M059J (cell line): ENCODE measurements at regions not wholly inside any gene's neighbourhood (a gene's known extent, or its start where the extent isn't known, plus 50 kb on each side); places are given as distances from the start of the nearest gene placed in this dataset.
"Not testable (repeated sequence)": the region's sequence is repeated elsewhere in the genome, so short reads cannot be mapped to it uniquely, and the experiment has no call there.

Experiments
- DNase-seq: peaks from one replicate; pipeline ENCODE4 v3.0.0-alpha.2; 2012; ENCODE audit warnings: low read depth

DNA sequence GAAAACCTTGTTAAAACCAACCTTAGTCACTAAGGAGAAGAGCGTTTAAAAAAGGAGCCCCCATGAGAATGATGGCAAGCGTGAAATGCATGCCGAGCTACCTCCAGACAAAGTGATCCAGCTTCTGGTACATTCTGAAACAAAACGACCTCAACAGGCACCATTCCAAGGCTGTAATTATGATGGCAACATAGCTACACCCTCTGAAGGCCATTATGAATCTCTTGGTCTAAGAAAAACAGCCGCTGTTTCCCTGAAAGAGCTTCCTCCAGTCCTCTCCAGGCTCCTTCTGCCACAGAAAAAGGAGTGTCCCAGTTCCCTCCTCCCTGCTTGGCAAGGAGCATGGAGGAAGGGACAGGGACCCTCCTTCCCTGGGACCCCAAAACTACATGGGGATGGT, 50.0 kb upstream of the ABLIM1 start:
- DNase-seq = no peak

DNA sequence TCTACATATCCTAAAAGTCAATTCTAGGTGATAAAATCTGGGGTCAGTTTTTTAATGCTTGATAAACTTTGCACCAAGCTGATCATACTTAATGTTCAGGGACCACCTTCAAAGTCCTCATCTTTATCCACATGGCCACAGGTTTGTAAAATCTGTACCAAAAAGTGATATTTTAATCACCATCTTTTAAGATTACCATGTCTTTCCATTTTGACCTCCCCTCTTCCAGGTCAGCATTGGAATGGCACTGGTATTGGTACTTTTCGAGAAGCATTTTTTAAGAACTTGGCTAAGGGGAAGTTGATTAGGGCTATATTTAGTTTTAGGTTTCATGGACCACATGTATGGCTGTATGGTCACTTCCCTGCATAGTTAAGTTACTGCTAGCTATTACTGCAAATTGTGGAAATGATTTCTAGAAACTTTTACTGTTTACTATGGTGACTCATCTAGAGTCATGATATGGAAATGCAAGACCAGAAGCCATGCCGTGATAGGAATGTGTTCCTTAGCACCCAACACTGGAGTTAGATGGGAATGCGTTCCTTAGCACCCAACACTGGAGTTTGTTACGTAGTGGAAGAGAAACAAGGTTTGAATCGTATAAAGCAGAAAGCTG, 50.8 kb upstream of the ABLIM1 start:
- DNase-seq = peak; percentile 81

DNA sequence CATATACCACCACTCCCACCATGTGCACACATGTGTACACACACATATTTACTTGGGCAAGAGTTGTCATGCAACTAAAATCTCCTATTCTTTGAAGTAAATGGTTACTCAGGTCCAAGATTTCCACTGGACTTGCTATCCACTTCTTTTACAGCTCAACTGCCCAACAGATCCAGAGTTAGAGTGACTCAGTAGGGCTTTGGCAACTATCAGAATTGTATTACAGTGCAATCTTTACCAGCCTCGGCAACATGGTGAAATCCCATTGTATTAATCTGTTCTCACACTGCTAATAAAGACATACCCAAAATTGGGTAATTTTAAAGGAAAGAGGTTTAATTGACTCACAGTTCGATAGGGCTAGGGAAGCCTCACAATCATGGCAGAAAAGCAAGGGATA, 51.9 kb upstream of the ABLIM1 start:
- DNase-seq = peak; percentile 63

DNA sequence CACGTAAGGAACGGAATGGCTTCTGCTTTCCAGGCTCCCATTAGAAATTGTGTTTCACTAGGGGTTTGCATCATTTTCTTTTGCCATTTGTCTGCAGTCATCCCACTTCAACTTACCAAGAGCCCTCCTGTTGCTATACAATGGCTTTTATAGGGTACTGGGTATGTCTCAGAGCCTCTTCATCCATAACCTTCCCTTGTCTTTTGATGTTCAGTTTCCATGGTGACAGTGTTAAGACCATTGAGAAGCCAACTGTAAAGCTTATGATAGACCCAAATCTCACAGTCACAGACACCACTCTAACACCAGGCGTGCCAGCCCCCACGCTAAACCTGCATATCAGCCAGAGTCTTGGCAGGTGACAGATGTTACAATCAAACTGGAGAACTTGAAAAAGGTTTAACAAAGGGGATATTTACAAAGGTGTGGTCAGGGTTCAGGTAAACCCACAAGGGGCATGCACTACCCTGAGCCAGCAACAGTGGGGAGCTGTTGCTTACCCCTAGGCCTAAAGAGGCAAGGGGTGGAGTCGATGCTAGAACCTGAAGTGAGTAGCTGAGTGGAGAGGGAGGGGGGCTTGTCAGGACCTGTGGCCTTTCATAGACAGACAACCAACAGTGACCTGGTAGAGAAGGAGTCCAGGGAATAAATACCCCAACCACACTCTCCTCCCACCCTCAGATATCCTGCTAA, 53.2 kb upstream of the ABLIM1 start:
- no peak for DNase-seq

DNA sequence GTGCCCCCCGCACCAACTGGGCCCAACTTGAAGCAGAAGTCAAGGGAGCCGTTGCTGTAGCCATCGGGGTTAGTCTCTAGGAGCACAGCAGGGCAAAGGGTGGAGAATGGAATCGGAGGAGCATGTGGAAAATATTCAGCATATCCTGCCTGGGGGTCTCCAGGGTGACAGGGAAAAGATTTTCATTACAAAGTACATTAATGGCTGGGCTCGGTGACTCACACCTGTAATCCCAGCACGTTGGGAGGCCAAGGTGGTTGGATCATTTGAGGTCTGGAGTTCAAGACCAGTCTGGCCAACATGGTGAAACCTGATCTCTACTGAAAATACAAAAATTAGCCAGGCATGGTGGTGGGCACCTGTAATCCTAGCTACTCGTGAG, 53.8 kb upstream of the ABLIM1 start:
- peak; percentile 67 for DNase-seq

DNA sequence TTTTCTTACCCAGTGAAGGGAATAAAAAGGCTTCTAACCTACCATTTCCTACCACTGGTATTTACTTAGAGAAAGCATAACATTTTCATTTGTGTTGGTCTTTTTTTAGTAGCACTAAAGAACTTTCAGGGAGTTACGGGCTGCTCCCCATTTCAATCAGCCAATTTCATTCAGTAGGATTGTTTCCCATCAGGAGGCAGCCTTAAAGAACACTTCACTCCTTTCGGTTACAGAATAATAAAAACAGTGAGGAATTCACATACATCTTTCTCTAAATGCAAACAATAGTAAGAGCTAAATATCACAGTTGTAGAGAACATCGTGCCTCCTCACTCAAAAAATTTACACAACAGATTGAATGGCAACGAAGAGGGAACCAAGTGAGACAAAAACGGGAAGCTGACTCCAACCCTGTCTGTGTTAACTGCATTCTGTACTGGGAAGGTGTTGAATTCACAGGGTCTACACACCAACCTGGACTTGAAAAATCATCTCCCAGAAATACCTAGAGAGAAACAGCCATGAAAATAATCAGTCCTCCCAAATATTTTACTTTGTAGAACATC, 55.5 kb upstream of the ABLIM1 start:
- no peak for DNase-seq

DNA sequence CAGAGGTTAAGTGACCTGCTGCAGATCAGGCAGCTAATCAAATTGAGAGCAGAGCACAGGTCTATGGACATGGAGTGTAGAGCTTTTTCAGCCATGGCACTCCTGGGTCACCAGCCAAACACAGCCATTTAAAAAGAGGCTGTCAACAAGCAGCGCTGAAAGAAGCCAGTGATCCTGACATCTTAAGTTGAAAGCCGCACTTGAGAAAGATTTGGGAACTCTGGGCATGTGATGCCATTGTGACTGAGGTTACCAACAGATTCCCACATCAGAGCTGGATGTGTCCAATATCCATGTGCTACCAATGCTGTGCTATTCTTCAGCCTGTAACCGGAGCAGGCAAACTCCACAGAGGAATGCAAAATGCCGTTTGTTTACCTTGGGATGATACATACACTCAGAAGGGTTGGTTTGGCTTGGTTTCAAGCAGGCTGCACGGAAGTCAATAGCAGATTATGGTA, 56.2 kb upstream of the ABLIM1 start:
- peak; percentile 91 for DNase-seq

DNA sequence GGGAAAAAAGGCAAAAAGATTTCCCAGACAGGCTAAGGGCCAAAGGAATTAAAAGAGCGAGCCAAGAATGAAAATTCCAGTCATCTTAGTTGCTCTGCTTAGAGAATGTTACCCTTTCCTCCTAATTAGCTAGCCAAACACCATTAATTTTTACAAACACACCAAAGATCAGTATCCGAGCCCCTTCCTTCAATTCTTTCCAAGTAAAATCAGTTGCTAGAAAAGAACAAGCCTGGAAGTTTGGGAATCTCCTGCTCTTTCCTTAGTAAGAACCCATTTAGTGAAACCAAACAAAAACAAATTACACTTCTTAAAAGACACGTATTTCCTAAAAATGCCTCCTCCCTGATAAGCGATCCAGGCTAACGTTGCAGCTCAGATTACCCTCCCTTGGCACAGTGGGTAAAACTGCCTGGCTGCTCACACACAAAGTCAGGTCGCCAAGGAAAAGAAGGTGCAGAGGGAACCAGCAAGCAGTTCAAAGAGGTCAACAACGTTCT, 57.1 kb upstream of the ABLIM1 start:
- DNase-seq = peak; percentile 75

DNA sequence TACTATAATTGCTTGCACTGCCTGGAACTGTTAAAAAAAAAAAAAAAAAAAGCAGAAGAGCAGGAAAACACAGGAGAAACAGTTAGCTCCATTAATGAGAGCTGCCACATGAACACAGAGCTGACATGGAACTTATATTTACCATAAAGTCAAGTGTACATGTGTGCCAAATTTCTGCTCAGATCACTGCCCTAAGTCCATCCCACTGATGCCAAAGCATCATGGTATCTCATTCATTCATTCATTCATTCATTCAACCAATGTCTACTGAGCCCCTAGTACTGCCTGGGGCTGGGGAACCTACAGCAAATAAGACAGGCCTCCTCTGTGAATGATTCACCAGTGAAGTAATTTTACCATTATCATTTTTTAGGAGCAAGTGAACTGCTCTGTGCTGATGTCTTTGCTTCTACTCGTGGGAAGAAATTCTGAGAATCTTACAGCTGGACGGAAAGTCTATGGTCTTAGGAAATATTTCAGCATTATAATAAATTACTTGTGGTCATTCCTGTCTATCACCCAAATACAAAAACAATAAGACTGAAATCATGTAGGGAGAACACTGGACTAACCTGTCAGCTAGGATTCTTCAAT, 58.8 kb upstream of the ABLIM1 start:
- DNase-seq = peak; percentile 23

DNA sequence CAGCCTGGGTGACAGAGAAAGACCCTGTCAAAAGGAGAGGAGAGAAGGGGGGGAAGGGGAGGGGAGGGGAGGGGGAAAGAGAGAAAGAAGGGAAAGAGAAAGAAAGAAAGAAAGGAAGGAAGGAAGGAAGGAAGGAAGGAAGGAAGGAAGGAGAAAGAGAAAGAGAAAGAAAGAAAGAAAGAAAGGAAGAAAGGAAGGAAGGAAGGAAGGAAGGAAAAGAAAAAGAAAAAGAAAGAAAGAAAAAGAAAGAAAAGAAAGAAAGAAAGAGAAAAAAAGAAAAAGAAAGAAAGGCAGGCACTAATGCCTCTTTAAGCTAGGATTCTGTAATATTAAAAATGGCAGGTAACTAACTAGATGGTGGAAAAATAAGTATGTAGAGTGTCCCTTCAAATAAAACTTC, 59.8 kb upstream of the ABLIM1 start:
- not testable (repeated sequence) for DNase-seq

DNA sequence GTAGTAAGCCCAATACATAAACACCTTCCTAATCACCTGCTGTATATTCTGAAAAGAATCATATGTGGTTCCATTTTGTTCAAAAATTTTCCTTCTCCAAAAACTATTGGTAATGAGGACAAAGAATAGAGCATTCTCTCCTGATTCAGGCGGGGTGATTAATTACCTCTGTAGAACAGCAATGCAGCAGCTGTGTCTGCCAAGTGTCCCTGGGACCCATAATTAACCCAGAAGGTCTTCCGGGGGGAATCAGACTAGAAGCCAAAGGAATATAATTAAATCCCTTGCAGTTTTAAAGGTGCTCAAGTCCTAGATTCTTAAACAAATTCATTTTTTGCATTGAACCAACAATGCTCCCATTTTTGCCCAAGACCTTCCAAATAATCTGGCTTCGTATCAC, 60.3 kb upstream of the ABLIM1 start:
- DNase-seq = no peak

DNA sequence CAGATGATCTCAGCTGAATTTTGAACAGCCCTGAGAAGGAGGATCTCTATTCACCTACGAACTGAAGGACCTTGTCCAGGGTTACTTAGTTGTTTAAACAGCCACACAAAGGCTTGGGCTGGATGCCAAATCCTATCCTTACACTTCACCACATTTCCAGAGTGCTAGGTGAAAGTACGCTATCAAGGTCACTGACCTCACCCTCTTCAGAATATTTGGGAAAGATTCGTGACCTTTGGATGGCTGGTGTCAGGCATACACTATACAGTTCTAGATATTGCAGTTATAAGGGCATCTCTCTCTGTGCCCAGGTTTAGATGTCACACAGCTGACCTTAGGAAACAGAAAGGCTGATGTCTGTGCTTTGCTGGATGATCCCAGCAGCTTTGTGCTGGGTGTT, 61.2 kb upstream of the ABLIM1 start:
- no peak for DNase-seq

DNA sequence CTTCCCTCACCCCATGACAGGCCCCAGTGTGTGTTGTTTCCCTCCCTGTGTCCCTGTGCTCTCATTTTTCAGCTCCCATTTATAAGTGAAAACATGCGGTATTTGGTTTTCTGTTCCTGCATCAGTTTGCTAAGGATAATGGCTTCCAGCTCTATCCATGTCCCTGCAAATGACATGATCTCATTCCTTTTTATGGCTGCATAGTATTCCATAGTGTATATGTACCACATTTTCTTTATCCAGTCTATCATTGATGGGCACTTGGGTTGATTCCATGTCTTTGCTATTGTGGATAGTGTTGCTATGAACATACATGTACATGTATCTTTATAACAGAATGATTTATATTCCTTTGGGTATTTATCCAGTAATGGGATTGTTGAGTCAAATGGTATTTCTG, 61.9 kb upstream of the ABLIM1 start:
- DNase-seq = not testable (repeated sequence)

DNA sequence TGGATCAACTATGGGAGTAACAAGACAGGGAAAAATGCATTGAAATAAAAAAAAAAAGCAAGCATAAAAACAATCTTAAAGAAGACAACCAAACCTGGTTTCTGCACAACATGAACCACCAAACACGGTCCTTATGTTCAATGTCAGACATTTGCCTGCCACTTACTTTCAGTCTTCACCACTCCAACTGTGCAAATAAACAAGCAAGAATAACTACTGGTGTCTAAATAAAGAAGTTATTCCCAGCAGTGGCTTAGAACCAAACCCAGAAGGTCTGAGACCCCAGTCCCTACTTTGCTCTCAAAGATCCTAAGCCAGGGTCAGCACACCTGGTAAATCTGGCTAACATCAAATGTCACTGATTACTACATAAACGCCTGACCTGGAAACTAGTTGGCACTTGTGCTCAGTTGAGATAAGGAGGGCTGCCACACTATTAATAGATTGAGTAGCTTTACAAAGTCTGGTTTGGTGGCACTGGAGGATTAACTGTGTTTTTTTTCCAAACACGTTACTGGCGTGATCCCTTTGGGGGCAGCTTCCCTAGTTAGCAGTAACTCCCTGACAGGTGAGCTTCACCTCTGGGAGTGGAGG, 62.7 kb upstream of the ABLIM1 start:
- DNase-seq = no peak

DNA sequence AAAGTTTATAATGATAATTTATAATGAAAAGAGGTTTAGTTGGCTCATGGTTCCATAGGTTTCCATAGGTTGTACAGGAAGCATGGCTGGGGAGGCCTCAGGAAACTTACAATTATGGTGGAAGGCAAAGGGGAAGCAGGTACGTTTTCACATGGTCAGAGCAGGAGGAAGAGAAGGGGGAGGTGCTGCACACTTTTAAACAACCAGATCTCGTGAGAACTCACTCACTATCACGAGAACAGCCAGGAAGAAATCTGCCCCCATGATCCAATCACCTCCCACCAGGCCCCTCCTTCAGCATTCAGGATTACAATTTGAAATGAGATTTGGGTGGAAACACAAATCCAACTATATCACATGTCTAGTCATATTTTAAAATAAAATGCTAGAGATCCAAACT, 64.1 kb upstream of the ABLIM1 start:
- DNase-seq = not testable (repeated sequence)

DNA sequence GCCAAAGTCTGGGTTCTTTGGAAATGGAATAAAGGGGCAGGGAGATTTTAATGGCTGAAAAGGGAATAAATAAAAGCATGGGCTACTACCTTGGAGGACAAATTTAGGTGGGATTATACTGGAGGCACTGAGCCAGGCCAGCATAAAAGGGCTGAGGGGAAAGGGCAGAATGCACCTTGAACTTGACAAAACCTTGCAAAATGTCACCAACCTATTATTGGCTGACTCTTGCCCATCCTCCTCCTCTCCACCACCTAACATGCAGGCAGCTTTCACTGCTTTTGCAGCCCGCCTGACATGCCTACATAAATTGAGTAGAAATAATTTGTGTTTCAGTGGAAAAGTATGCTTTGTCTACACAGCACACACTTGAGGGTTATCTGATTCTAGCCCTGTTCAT, 65.3 kb upstream of the ABLIM1 start:
- no peak for DNase-seq

DNA sequence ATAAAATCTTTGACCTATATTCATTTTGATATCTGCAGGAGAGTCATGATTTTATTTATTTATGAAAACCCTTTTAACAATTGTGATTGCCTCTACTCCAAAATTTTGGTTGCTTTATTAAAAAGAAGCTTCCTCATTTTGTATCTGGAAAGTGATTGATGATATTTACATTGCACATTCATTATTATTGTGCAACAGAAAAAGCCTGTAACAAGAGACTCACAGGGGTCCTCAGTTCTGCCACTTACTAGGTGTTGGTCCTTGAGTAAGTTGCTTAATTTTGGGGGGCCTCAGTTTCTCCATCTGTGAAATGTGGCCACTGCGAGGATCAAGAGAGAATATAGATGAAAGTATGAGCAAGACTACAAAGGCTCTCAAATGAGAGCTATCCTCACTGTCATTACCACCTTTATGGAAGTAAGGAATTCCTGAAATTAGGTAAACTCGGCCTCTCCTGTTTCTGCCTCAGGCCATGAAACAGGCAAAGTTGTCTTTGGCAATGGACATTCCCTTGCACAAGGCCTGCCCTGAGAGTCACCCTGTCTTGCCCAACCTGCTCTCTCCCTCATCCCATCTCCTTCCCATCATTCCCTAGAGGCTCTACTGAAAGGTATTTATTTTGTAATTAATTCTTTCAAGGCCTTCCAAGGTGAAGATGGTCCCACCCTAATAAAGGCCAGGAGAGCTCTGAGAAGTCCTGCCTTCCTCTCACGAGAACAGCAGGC, 66.1 kb upstream of the ABLIM1 start:
- peak; percentile 36 for DNase-seq

DNA sequence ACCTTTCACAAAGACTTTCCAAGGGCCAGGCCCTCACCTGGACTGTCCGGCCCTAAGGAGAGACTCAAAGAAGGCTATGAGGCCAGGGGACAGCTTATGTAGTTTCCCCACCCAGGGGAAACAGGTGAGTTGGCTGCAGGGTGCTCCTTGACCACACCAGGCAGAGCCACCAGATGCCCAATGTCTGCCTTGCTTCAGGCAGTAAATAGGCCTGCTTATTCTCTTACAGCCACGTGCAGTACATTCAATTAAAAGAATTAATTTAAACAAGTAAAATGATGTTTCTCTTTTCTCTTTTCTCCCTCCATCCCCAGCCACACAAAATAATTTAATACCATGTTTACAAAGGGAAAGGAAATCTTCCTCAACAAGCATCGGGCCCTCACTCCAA, 66.6 kb upstream of the ABLIM1 start:
- DNase-seq = no peak

DNA sequence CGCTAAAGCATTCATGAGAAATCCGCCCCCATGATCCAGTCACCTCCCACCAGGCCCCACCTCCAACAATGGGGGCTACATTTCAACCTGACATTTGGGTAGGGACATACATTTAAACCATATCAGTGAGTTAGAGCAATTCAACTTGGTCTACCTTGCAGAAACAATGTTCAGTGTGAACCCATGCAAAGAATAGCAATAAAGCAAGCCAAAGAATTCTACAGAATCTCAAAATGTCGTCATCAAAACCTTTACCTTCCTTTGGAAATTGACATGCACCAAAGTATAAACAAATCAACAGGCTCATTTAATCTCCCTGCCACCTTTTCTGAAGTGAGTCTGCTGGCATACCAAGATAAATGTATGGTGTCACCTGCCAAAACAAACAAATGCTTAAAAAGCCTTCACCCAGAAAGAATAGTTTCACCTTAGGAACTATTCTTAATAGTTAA, 68.8 kb upstream of the ABLIM1 start:
- peak; percentile 23 for DNase-seq

DNA sequence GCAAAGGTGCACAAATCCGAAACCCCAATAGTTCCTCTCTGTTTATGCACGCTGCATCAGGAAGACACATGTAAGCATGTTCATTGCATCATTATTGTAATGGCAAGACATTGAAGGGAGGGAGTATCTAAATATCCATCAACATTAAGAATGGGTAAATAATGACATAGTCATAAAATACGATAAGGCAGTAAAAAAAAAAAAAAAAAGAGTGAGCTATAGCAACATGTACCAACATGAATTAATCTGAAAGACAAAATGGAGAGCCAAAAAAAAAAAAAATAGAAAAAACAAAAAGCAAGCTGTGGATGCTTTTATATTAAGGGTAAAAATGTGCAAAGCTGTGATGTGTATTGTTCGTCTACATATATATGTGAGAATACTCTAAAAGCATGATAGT, 70.2 kb upstream of the ABLIM1 start:
- no peak for DNase-seq

DNA sequence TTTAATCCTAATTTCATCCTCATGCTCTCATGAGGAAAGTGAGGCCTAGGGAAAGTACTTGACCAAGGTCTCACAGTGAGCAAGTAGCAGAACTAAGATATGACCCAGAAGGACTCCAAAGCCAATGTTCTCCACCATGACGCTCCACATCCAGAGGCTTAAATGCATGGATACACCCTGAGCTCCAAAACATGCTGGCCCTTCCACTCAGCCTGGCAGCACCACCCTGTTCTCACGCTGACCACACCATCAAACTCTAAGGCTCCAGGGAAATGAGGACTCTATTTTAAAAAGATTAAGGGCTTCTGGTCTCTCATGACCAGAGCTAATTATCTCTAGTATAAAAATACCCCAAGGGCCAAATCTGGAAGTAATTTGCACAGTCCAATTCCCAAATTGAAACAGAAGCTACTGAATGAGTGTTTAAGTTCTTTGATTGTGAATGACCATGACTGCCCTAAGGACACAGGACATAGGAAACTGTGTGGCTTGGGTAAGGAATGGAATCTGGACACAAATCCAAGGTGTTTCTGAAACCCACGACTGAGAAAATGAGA, 71.1 kb upstream of the ABLIM1 start:
- DNase-seq = peak; percentile 82
